SJCRH30 (cell line): ENCODE measurements at regions not wholly inside any gene's neighbourhood (a gene's known extent, or its start where the extent isn't known, plus 50 kb on each side); places are given as distances from the start of the nearest gene placed in this dataset.
A peak's percentile ranks its signal among the peaks of the same experiment; 100 is the strongest.

Source experiments
- DNase-seq, 2 experiments: peaks; one replicate each; pipeline ENCODE4 v3.0.0-alpha.2; 2015 to 2020
- H3K27ac ChIP-seq: fragments of 250-450 bp; sonication (Bioruptor Pico); 2 replicates; pipeline ENCODE4 v1.5.1; 2020; ENCODE audit warnings: mild to moderate bottlenecking, moderate library complexity
- H3K27me3 ChIP-seq: fragments of 250-450 bp; sonication (Bioruptor Pico); 2 replicates; pipeline ENCODE4 v1.5.1; 2020; ENCODE audit warnings: mild to moderate bottlenecking, moderate library complexity
- H3K36me3 ChIP-seq: fragments of 250-450 bp; sonication (Bioruptor Pico); 2 replicates; pipeline ENCODE4 v1.5.1; 2020; ENCODE audit warnings: mild to moderate bottlenecking, moderate library complexity
- H3K4me1 ChIP-seq: fragments of 250-450 bp; sonication (Bioruptor Pico); 2 replicates; pipeline ENCODE4 v1.5.1; 2020; ENCODE audit warnings: mild to moderate bottlenecking, moderate library complexity
- H3K4me3 ChIP-seq: fragments of 250-450 bp; sonication (Bioruptor Pico); 2 replicates; pipeline ENCODE4 v1.5.1; 2020; ENCODE audit warnings: mild to moderate bottlenecking, moderate library complexity
- H3K9me3 ChIP-seq: fragments of 250-450 bp; sonication (Bioruptor Pico); replicated peaks from 2 replicates; pipeline ENCODE4 v1.5.1; 2020; ENCODE audit warnings: mild to moderate bottlenecking, moderate library complexity

- DNase-seq = no peak
- Histone ChIP-seq H3K9me3 (no peaks in the 10 kb centered on the region), H3K27ac (no peak overlapping the region), H3K4me1 (no peaks in the 10 kb centered on the region), H3K27me3 (no peaks in the 10 kb centered on the region), H3K36me3 (no peaks in the 10 kb centered on the region), H3K4me3 (no peak overlapping the region)
These were observed 145.1 kb downstream of the AQP9 start for GRCh38 chr15:58283302-58283701.

DNA sequence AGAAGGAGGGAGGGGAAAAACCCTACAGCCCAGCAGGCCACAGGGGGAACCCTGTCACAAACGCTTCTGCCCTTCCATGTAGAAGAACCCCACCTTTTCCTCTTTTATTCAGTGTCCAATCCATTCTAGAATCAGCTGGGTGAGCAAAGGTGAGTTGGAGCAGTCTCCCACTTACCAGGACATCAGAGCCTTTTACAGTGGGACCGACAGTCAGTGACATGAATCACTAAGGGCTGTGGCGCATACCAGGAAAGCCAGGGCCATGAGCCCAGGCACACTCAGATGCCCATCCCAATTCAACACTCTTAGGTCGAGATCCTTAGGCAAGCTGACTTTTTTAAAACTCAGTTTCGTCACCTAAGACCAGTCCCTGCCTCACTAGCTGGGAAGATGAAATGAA is 146.1 kb downstream of the AQP9 start:
- no peaks in the 10 kb centered on the region for H3K27me3 ChIP-seq
- no peaks in the 10 kb centered on the region for H3K36me3 ChIP-seq
- H3K4me3 ChIP-seq = no peak overlapping the region
- H3K9me3 ChIP-seq = no peaks in the 10 kb centered on the region
- DNase-seq = no peak
- H3K27ac ChIP-seq = no peak overlapping the region
- no peaks in the 10 kb centered on the region for H3K4me1 ChIP-seq

DNA sequence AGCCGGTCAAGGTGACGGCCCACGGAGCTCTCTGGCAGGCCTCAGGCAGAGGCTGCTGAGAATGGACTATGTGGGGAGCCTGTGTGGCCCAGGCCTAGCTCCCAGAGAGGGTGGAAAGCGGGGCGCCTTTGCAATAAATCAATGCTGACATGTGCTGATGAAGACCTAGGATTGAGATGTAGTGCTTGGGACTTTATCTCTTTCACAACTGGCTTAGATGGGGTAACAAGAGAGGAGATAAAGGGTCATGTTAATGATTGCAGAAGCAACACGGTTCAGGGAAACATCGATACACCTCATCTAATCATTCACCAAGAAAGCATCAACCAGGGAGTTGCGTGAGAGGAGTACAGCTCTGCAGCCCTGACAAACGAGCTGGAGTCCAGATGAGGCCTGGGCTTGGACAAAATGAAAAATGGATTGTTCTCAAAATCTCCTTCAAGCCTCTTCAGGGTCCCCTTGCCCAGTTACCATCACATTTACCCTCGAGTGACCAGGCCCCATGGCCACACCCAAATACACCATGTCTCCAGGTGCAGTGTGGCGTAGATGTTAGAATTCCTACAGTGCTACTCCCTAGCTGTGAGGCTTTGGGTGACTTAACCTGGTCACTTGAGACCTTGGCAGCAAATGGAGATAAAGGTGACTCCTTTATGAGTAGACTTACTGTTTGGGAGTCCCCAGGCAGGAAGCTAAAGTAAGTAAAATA is 146.4 kb upstream of the LIPC start:
- Histone ChIP-seq H3K27ac (no peak overlapping the region), H3K36me3 (no peaks in the 10 kb centered on the region), H3K4me1 (no peaks in the 10 kb centered on the region), H3K4me3 (no peak overlapping the region), H3K27me3 (no peaks in the 10 kb centered on the region), H3K9me3 (no peaks in the 10 kb centered on the region)
- no peak for DNase-seq

- no peaks in the 10 kb centered on the region for H3K9me3 ChIP-seq
- H3K4me3 ChIP-seq = no peak overlapping the region
- no peaks in the 10 kb centered on the region for H3K27me3 ChIP-seq
- H3K4me1 ChIP-seq = no peaks in the 10 kb centered on the region
- peak in 1 of 2 experiments; percentile 43 for DNase-seq
- H3K27ac ChIP-seq = no peak overlapping the region
- no peaks in the 10 kb centered on the region for H3K36me3 ChIP-seq
These were observed 145.9 kb upstream of the LIPC start for GRCh38 chr15:58285921-58286278.

GRCh38 chr15:58286523-58286922 is 145.3 kb upstream of the LIPC start:
- Histone ChIP-seq H3K27me3 (no peaks in the 10 kb centered on the region), H3K36me3 (no peaks in the 10 kb centered on the region), H3K4me1 (no peaks in the 10 kb centered on the region), H3K4me3 (no peak overlapping the region), H3K27ac (no peak overlapping the region), H3K9me3 (no peaks in the 10 kb centered on the region)
- no peak for DNase-seq

DNA sequence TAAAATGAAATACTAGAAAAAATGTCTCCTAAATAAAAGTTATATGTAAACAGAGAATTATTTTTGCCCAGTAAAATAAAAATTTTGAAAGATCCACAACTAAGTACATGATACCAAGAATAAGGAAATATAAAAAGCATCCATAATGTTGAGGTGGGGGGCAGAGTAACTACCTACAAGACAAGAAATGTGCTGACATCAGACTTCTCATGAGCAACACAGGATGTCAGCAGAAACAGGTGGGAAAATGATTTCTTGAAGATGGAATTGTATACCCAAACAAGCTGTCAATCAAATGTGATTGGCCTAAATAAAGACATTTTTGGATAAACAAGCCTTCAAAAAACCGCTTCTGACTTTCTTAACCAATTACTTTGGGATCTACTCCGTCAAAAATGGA is 143.9 kb upstream of the LIPC start:
- no peaks in the 10 kb centered on the region for H3K9me3 ChIP-seq
- H3K4me3 ChIP-seq = no peak overlapping the region
- no peaks in the 10 kb centered on the region for H3K4me1 ChIP-seq
- no peak for DNase-seq
- H3K36me3 ChIP-seq = no peaks in the 10 kb centered on the region
- no peaks in the 10 kb centered on the region for H3K27me3 ChIP-seq
- H3K27ac ChIP-seq = no peak overlapping the region

DNA sequence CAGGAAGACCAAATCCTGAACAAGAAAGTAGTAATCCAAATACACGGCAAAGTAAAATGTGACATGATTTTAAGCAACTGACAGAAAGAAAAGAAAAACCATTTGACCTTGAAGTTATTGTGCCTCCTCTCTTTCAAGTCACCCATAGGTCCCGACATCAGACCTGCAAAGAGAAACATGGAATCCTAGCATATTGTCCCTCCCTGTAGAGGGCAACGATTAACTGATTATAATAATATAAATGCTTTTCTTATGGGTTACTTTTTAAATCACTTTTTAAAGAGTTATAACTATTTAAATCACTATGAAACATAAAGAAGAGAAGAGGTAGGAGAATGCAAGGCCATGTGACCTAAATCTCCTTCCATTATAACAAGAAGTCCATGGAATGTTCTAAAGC is 143.2 kb upstream of the LIPC start:
- no peaks in the 10 kb centered on the region for H3K36me3 ChIP-seq
- no peak overlapping the region for H3K4me3 ChIP-seq
- H3K27me3 ChIP-seq = no peaks in the 10 kb centered on the region
- H3K27ac ChIP-seq = no peak overlapping the region
- no peaks in the 10 kb centered on the region for H3K9me3 ChIP-seq
- H3K4me1 ChIP-seq = no peaks in the 10 kb centered on the region
- DNase-seq = no peak

- Histone ChIP-seq H3K27ac (no peak overlapping the region), H3K9me3 (0 out of 2 replicates have a peak, but pooled peaks cover 4% of the 10 kb centered on the region), H3K4me1 (no peaks in the 10 kb centered on the region; the same call in 1 of the 2 replicates), H3K36me3 (no peaks in the 10 kb centered on the region), H3K27me3 (no peaks in the 10 kb centered on the region), H3K4me3 (no peak overlapping the region)
- no peak for DNase-seq
These were observed 139.9 kb upstream of the LIPC start for GRCh38 chr15:58291848-58292247.

GRCh38 chr15:58292751-58293175 is 139.0 kb upstream of the LIPC start:
- no peak for DNase-seq
- no peak overlapping the region for H3K27ac ChIP-seq
- no peak overlapping the region for H3K4me3 ChIP-seq
- H3K36me3 ChIP-seq = no peaks in the 10 kb centered on the region
- H3K4me1 ChIP-seq = no peaks in the 10 kb centered on the region; the same call in 1 of the 2 replicates
- no peaks in the 10 kb centered on the region for H3K27me3 ChIP-seq
- H3K9me3 ChIP-seq = 0 out of 2 replicates have a peak, but pooled peaks cover 4% of the 10 kb centered on the region

DNA sequence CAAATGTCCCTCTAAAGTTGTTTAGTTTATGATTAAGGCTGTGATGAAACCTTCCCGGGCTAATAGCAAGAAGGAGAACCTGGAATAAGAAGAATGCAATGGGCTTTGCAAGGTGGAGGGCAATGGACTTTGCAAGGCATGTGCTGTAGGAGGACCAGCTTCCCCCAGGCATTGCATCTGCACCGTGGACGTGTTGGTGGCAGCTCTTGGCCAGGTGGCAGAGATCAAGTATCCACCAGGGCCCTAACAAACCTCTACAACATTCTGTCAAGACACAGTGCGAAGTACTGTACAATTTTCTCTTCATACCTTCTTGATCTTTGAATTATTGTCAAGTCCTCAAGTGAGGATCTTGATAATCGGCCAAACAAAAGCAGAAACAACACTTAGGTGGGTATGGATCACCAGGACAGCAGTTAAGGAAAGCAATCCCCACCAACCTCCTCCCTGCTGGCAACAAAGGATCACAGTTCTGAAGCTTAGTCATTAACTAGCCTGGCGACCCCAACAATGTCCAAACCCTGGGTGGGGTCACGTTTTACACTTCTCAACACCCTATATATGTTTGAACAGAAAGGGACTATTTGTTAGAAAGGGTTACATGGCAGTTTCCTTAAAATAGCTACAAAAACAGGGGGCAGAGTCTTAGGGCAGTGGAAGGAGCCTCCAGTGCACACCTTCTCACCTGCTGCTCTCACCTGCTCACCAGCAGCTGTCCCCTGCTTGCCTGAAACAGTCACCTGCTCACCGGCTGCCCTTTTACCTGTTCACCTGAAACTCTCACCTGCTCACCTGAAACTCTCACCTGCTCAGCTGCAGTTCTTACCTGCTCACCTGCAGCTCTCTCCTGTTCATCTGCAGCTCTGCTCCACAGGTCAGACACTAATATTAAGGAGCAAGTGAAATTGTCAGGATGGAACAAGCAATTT is 137.9 kb upstream of the LIPC start:
- H3K36me3 ChIP-seq = no peaks in the 10 kb centered on the region
- DNase-seq = no peak
- H3K27ac ChIP-seq = no peak overlapping the region
- H3K27me3 ChIP-seq = no peaks in the 10 kb centered on the region
- H3K9me3 ChIP-seq = 0 out of 2 replicates have a peak, but pooled peaks cover 4% of the 10 kb centered on the region
- H3K4me3 ChIP-seq = no peak overlapping the region
- H3K4me1 ChIP-seq = no peaks in the 10 kb centered on the region; the same call in 1 of the 2 replicates

DNA sequence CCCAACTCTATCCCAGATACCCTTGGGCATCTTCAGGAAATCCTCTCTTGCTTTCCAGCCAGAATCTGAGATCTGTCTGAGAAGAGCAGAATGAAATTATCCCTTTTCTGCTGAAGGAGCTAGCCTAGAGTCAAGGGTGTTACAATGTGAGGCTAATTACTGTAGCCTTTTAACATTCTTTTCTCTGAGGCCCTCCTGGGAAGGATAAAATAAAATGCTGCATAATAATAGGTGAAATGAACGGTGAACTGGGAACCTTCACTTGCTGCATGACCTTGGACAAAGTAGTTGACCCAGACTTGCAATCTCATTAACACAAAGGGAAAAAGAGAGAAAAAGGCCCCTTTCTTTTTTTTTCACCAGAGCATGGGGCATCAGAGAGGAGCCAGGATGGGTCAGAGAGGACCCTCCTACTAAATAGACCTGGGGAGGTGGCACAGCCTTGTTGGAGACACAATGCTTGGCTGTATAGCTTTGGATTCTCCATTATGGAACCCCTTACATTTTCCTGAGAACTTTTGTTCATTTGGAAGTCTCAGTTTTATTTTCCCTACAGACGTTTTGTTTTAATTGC is 137.0 kb upstream of the LIPC start:
- H3K4me1 ChIP-seq = no peaks in the 10 kb centered on the region; the same call in 1 of the 2 replicates
- no peak overlapping the region for H3K27ac ChIP-seq

DNA sequence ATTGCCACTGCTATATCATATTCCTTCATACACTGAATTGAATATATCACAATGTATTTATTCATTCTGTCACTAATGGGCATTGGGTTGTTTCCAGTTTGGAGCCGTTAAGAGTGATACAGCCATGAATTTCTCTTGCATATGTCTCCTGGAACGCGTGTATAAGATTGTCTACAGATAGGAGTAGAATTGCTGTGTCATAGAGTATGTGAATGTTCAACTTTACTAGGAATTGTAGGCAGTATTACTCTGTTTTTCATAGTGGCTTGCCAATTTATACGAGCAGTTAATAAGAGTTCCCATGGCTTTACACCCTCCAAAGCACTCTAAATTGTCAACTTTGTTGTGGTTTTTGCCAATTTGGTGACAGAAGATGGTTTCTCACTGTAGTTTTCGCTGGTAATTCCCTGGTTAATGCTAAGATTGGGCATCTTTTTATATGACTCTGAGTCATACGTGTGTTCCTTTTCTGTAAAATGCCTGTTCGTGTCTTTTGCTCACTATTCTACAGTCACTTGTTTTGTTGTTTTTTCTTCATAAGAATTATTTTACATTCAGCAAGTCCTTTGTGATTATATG is 136.1 kb upstream of the LIPC start:
- Histone ChIP-seq H3K4me1 (no peaks in the 10 kb centered on the region; the same call in 1 of the 2 replicates), H3K36me3 (no peaks in the 10 kb centered on the region), H3K27me3 (no peaks in the 10 kb centered on the region), H3K9me3 (0 out of 2 replicates have a peak, but pooled peaks cover 4% of the 10 kb centered on the region), H3K27ac (no peak overlapping the region), H3K4me3 (no peak overlapping the region)
- no peak for DNase-seq

More for the DNA sequence above, 137.0 kb upstream of the LIPC start:
- Histone ChIP-seq H3K27me3 (no peaks in the 10 kb centered on the region), H3K4me3 (no peak overlapping the region), H3K9me3 (0 out of 2 replicates have a peak, but pooled peaks cover 4% of the 10 kb centered on the region), H3K36me3 (no peaks in the 10 kb centered on the region)
- DNase-seq = no peak

DNA sequence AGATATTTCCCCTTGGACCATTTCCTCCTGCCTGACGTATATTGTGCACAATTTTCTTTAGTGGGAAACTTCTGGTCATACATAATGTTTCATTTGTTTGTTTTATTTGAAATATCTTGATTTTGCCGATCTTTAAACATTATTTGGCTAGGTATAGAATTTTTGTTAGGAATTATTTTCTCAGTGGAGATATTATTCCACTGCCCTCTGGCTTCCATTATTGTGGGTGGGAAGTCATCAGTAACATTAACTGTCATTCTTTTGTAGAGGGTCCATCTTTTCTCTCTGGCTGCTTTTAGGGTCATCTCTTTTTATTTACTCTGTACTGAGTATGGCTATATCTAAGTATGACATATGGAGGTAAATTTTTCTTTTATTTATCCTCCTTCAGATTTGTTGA is 135.5 kb upstream of the LIPC start:
- H3K4me1 ChIP-seq = no peaks in the 10 kb centered on the region; the same call in 1 of the 2 replicates
- H3K36me3 ChIP-seq = no peaks in the 10 kb centered on the region

GRCh38 chr15:58297639-58298038 is 134.2 kb upstream of the LIPC start:
- no peak overlapping the region for H3K4me3 ChIP-seq
- no peaks in the 10 kb centered on the region for H3K27me3 ChIP-seq
- no peak for DNase-seq
- no peaks in the 10 kb centered on the region for H3K36me3 ChIP-seq
- 0 out of 2 replicates have a peak, but pooled peaks cover 4% of the 10 kb centered on the region for H3K9me3 ChIP-seq
- no peak overlapping the region for H3K27ac ChIP-seq
- H3K4me1 ChIP-seq = no peaks in the 10 kb centered on the region; the same call in 1 of the 2 replicates

More for the DNA sequence above, 135.5 kb upstream of the LIPC start:
- H3K9me3 ChIP-seq = 0 out of 2 replicates have a peak, but pooled peaks cover 4% of the 10 kb centered on the region
- H3K27ac ChIP-seq = no peak overlapping the region
- H3K4me3 ChIP-seq = no peak overlapping the region
- H3K27me3 ChIP-seq = no peaks in the 10 kb centered on the region
- DNase-seq = no peak
